ENCODE measurements at regions not wholly inside any gene's neighbourhood (a gene's known extent, or its start where the extent isn't known, plus 50 kb on each side); places are given as distances from the start of the nearest gene placed in this dataset.

GRCh38 chrX:26522501-26522900 is 306.5 kb downstream of the MAGEB5 start:
- CTCF ChIA-PET, result no interaction called here
- Histone ChIP-seq H2AFZ (ENCODE audit: control insufficient read depth, low read depth, low read length) (no peak overlapping the region), H3K4me2 (ENCODE audit: control insufficient read depth, insufficient read depth) (no peak overlapping the region), H3K9ac (ENCODE audit: control insufficient read depth, insufficient read depth, low read length) (no peak overlapping the region), H3K27ac (ENCODE audit: control insufficient read depth, insufficient read depth) (no peak overlapping the region), H3K4me1 (ENCODE audit: control insufficient read depth, insufficient read depth, low read length) (no peaks in the 10 kb centered on the region), H4K20me1 (ENCODE audit: control insufficient read depth, insufficient read depth) (no peaks in the 10 kb centered on the region), H3K36me3 (ENCODE audit: control insufficient read depth in 2 of 2, insufficient read depth in 2 of 2, low read length in 1 of 2) (no peaks in the 10 kb centered on the region), H3K27me3 (replicated peaks in 1 of 2; ENCODE audit: control insufficient read depth in 2 of 2, insufficient read depth in 2 of 2, low read length in 1 of 2) (no peaks in the 10 kb centered on the region), H3K9me3 (replicated peaks; ENCODE audit: control insufficient read depth, insufficient read depth, low read length) (no peaks in the 10 kb centered on the region), H3K79me2 (ENCODE audit: control insufficient read depth, insufficient read depth, low read length) (no peaks in the 10 kb centered on the region), H3K4me3 (no peak overlapping the region)
- no peak for ATAC-seq
- in situ Hi-C loops (cut with MboI), result no loop called here
- no peak for FAIRE-seq
- WGBS (ENCODE audit: insufficient coverage, insufficient replicate concordance, low lambda C conversion rate, missing lambda C conversion rate), result 0% methylated on average over 2 of the region's 2 CpGs
- no peak for DNase-seq (ENCODE audit: low read depth, low spot score)
- BruUV-seq (replicated peaks), result no TSS peak
- RAD21 ChIA-PET (ENCODE audit: unreplicated experiment), result no interaction called here
- POLR2A ChIA-PET, result no interaction called here
- intact Hi-C loops (cut with micrococcal nuclease; ENCODE audit: unreplicated experiment), result no loop called here
- SMC1A ChIA-PET (ENCODE audit: uncharacterized antibody, unreplicated experiment), result no interaction called here
- TF ChIP-seq EZH2 (IDR thresholded peaks at IDR 0.05; ENCODE audit: borderline replicate concordance, control insufficient read depth, low read depth, low read length), result no peak
- no peak for TF ChIP-seq MLLT1 (IDR thresholded peaks at IDR 0.05)
- TF ChIP-seq, protein P1, sequence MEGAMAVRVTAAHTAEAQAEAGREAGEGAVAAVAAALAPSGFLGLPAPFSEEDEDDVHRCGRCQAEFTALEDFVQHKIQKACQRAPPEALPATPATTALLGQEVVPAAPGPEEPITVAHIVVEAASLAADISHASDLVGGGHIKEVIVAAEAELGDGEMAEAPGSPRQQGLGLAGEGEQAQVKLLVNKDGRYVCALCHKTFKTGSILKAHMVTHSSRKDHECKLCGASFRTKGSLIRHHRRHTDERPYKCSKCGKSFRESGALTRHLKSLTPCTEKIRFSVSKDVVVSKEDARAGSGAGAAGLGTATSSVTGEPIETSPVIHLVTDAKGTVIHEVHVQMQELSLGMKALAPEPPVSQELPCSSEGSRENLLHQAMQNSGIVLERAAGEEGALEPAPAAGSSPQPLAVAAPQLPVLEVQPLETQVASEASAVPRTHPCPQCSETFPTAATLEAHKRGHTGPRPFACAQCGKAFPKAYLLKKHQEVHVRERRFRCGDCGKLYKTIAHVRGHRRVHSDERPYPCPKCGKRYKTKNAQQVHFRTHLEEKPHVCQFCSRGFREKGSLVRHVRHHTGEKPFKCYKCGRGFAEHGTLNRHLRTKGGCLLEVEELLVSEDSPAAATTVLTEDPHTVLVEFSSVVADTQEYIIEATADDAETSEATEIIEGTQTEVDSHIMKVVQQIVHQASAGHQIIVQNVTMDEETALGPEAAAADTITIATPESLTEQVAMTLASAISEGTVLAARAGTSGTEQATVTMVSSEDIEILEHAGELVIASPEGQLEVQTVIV (IDR thresholded peaks at IDR 0.05; ENCODE audit: borderline replicate concordance, partially characterized antibody), result no peak
- no peak for TF ChIP-seq YY1 (IDR thresholded peaks at IDR 0.05; ENCODE audit: low read depth, low read length)
- TF ChIP-seq POLR2AphosphoS2 (IDR thresholded peaks at IDR 0.05; ENCODE audit: low read depth, low read length), result no peak
- TF ChIP-seq MEF2A (IDR thresholded peaks at IDR 0.05; ENCODE audit: insufficient read depth, low read depth, low read length), result no peak
- TF ChIP-seq ZNF274 (IDR thresholded peaks at IDR 0.05; ENCODE audit: insufficient read depth, insufficient read length), result no peak
- TF ChIP-seq BCL11A (IDR thresholded peaks at IDR 0.05; ENCODE audit: low read depth, low read length), result no peak
- TF ChIP-seq TCF3 (IDR thresholded peaks at IDR 0.05; ENCODE audit: borderline replicate concordance, insufficient read depth, low read depth, low read length), result no peak
- no peak for TF ChIP-seq JUND (IDR thresholded peaks at IDR 0.05; ENCODE audit: low read depth, low read length)
- TF ChIP-seq, protein P2, sequence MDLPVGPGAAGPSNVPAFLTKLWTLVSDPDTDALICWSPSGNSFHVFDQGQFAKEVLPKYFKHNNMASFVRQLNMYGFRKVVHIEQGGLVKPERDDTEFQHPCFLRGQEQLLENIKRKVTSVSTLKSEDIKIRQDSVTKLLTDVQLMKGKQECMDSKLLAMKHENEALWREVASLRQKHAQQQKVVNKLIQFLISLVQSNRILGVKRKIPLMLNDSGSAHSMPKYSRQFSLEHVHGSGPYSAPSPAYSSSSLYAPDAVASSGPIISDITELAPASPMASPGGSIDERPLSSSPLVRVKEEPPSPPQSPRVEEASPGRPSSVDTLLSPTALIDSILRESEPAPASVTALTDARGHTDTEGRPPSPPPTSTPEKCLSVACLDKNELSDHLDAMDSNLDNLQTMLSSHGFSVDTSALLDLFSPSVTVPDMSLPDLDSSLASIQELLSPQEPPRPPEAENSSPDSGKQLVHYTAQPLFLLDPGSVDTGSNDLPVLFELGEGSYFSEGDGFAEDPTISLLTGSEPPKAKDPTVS (IDR thresholded peaks at IDR 0.05; ENCODE audit: low read depth, low read length), result no peak
- TF ChIP-seq NKRF (conservative IDR thresholded peaks at IDR 0.05), result no peak
- TF ChIP-seq, protein P3, sequence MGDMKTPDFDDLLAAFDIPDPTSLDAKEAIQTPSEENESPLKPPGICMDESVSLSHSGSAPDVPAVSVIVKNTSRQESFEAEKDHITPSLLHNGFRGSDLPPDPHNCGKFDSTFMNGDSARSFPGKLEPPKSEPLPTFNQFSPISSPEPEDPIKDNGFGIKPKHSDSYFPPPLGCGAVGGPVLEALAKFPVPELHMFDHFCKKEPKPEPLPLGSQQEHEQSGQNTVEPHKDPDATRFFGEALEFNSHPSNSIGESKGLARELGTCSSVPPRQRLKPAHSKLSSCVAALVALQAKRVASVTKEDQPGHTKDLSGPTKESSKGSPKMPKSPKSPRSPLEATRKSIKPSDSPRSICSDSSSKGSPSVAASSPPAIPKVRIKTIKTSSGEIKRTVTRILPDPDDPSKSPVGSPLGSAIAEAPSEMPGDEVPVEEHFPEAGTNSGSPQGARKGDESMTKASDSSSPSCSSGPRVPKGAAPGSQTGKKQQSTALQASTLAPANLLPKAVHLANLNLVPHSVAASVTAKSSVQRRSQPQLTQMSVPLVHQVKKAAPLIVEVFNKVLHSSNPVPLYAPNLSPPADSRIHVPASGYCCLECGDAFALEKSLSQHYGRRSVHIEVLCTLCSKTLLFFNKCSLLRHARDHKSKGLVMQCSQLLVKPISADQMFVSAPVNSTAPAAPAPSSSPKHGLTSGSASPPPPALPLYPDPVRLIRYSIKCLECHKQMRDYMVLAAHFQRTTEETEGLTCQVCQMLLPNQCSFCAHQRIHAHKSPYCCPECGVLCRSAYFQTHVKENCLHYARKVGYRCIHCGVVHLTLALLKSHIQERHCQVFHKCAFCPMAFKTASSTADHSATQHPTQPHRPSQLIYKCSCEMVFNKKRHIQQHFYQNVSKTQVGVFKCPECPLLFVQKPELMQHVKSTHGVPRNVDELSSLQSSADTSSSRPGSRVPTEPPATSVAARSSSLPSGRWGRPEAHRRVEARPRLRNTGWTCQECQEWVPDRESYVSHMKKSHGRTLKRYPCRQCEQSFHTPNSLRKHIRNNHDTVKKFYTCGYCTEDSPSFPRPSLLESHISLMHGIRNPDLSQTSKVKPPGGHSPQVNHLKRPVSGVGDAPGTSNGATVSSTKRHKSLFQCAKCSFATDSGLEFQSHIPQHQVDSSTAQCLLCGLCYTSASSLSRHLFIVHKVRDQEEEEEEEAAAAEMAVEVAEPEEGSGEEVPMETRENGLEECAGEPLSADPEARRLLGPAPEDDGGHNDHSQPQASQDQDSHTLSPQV (IDR thresholded peaks at IDR 0.05), result no peak

Measured in GM12878 (cell line).